Kidney epithelial cell (primary cell): ENCODE measurements at regions not wholly inside any gene's neighbourhood (a gene's known extent, or its start where the extent isn't known, plus 50 kb on each side); places are given as distances from the start of the nearest gene placed in this dataset.

Experiments
- DNase-seq: peaks from one replicate; pipeline ENCODE4 v3.0.0-alpha.2; 2010; ENCODE audit warnings: low read depth
- H3K27me3 ChIP-seq: 2 replicates; pipeline ENCODE4 v1.6.0; 2011; ENCODE audit warnings: low read length; ENCODE audit not compliant: control insufficient read depth, insufficient read depth
- H3K36me3 ChIP-seq: 2 replicates; pipeline ENCODE4 v1.5.1; 2011; ENCODE audit warnings: low read length; ENCODE audit not compliant: control insufficient read depth, insufficient read depth
- H3K4me3 ChIP-seq: 2 replicates; pipeline ENCODE4 v1.5.1; 2011; ENCODE audit warnings: low read depth, mild to moderate bottlenecking, control low read depth, low read length
- TF ChIP-seq, protein P1 (sequence below): IDR thresholded peaks from 2 replicates; pipeline ENCODE4 v1.5.1; 2011; ENCODE audit warnings: mild to moderate bottlenecking, moderate library complexity, low read length, control low read depth, inconsistent platforms; ENCODE audit not compliant: insufficient read depth, poor library complexity, severe bottlenecking

DNA sequence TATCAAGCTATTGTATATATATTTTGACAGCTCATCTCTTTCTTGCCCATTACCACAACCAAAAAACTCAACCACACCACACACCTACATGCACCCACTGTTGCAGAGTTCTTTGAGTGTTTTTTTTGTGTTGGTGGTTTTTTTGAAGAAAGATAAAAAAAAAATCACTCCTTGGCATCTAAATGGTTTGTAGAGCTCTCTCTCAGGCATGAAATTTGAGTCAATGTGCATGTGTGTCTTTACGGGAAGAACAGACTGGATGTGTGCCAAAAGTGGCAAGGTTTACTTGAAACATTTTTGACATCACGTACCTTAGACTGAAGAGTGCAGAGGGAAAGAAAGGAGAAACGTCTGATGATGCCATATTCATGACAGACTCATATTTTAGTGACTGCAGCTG is 154.2 kb downstream of the FHIP1A start:
- TF ChIP-seq, protein P1, sequence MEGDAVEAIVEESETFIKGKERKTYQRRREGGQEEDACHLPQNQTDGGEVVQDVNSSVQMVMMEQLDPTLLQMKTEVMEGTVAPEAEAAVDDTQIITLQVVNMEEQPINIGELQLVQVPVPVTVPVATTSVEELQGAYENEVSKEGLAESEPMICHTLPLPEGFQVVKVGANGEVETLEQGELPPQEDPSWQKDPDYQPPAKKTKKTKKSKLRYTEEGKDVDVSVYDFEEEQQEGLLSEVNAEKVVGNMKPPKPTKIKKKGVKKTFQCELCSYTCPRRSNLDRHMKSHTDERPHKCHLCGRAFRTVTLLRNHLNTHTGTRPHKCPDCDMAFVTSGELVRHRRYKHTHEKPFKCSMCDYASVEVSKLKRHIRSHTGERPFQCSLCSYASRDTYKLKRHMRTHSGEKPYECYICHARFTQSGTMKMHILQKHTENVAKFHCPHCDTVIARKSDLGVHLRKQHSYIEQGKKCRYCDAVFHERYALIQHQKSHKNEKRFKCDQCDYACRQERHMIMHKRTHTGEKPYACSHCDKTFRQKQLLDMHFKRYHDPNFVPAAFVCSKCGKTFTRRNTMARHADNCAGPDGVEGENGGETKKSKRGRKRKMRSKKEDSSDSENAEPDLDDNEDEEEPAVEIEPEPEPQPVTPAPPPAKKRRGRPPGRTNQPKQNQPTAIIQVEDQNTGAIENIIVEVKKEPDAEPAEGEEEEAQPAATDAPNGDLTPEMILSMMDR, result no peak

DNA sequence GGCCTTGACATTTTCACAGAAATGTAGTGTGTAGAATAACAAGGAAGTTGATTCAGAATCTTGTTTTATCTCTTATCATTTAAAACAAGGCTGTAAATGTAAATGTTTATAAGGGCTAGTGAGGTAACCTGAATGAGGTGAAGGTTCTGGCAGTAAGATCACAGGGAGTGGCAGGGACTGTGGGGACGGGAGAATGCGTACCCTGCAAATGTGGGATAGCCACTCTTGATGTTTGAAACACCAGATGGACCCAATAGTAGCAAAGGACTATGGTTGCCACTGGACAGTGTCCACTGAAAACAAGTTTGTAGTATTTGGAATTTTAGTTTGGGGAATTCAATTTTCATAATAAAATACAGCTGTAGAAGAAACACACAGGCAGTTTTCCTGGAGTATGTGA is 155.3 kb downstream of the FHIP1A start:
- Histone ChIP-seq H3K4me3 (no peak overlapping the region), H3K36me3 (no peaks in the 10 kb centered on the region), H3K27me3 (no peaks in the 10 kb centered on the region)
- TF ChIP-seq, protein P1, result no peak
- DNase-seq, result no peak

More for the DNA sequence above, 154.2 kb downstream of the FHIP1A start:
- Histone ChIP-seq H3K36me3 (no peaks in the 10 kb centered on the region), H3K27me3 (no peaks in the 10 kb centered on the region), H3K4me3 (no peak overlapping the region)
- DNase-seq, result no peak

DNA sequence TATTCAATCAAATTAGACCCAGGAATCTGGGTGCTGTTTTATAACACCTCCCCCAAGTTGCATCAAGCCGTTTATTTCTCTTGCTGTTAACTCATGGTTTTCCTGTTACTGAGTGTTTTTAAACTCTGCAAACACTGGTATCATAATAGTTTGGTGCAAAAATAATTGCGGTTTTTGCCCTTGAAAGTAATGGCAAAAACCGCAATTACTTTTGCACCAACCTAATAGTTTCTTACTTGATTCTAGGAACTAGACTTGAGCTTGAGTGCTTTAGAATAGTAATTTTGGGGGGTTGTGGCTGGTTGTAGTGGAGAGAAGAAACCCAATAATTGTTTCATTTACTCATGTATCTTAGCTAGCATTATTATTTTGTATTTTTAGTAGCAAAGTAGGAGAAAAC is 156.6 kb downstream of the FHIP1A start:
- DNase-seq, result no peak
- Histone ChIP-seq H3K36me3 (no peaks in the 10 kb centered on the region), H3K4me3 (no peak overlapping the region), H3K27me3 (no peaks in the 10 kb centered on the region)
- TF ChIP-seq, protein P1, result no peak

DNA sequence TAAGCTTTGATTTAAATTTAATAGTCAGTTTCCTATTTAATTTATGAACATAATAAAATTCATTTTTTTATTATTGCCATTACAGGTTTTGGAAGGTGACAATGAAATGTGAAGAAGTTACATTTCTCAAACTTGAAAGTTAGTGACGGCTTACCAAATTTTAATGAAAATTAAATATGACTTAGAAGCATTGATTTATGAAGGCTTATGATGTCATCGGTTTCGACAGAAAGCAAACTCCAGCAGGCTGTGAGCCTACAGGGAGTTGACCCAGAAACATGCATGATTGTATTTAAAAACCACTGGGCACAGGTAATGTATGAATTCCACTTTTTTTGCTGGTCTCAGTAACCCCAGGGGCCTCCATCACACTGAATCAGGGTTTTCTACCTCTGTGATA is 157.1 kb downstream of the FHIP1A start:
- DNase-seq, result no peak
- no peaks in the 10 kb centered on the region for H3K36me3 ChIP-seq
- TF ChIP-seq, protein P1, result no peak
- no peak overlapping the region for H3K4me3 ChIP-seq
- H3K27me3 ChIP-seq, result no peaks in the 10 kb centered on the region

DNA sequence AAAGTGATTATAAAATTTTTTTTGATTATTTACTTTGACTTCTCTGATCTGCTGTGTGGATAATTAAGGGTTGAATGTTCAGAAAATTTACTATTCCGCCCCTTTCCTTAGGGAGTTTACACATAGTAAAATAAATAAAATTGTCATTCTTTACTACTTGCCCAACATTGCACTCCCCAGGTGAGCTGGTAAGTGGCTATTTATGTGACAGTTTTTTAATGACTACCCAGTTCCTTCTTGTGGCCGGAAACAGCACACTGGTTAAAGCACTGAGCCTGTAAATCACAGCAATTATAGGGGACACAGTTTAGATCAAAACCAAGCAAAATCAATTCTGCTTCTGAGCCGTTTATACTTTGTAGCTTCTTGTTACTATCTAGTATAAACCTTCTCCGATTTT is 158.1 kb downstream of the FHIP1A start:
- no peak overlapping the region for H3K4me3 ChIP-seq
- TF ChIP-seq, protein P1, result no peak
- no peaks in the 10 kb centered on the region for H3K27me3 ChIP-seq
- no peak for DNase-seq
- H3K36me3 ChIP-seq, result no peaks in the 10 kb centered on the region

DNA sequence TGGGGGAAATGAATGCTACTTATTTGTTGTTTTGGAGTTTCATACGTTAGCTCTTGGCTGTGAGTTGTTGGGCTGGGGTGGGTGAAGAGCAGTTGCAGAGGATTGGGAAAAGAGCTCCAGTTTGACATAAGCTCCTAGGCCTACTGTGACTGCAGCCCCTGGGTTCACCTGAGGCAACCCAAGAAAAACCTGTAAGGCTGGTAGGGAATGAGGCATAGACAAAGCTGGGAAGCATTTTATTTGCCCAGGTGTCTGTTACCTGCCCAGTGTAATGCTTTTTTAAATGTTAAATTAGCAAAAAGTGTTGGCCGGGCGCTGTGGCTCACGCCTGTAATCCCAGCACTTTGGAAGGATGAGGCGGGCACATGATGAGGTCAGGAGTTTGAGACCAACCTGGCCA is 160.0 kb downstream of the FHIP1A start:
- no peak overlapping the region for H3K4me3 ChIP-seq
- no peaks in the 10 kb centered on the region for H3K36me3 ChIP-seq
- TF ChIP-seq, protein P1, result no peak
- no peaks in the 10 kb centered on the region for H3K27me3 ChIP-seq
- no peak for DNase-seq
